PFSK-1 (cell line): ENCODE measurements at regions not wholly inside any gene's neighbourhood (a gene's known extent, or its start where the extent isn't known, plus 50 kb on each side); places are given as distances from the start of the nearest gene placed in this dataset.

ENCODE experiments used
- POLR2AphosphoS5 ChIP-seq: IDR thresholded peaks from 2 replicates; pipeline ENCODE4 v1.6.1; 2012; ENCODE audit warnings: low read depth, mild to moderate bottlenecking, control low read depth, low read length, moderate library complexity
- TAF1 ChIP-seq: IDR thresholded peaks from 2 replicates; pipeline ENCODE4 v1.6.1; 2012; ENCODE audit warnings: low read length, control low read depth, borderline replicate concordance; ENCODE audit not compliant: insufficient read depth

GRCh38 chr11:69920345-69921127 lies 101.3 kb upstream of the FGF3 start:
- TF ChIP-seq POLR2AphosphoS5 (no peak), TAF1 (no peak)
